HG03064 (cell line): ENCODE measurements at regions not wholly inside any gene's neighbourhood (a gene's known extent, or its start where the extent isn't known, plus 50 kb on each side); places are given as distances from the start of the nearest gene placed in this dataset.

Experiments
- ATAC-seq: cut with Tn5 transposase; IDR thresholded peaks from one replicate; pipeline ENCODE4 v1.9.1; 2021; ENCODE audit warnings: low read depth; ENCODE audit not compliant: unreplicated experiment

GRCh38 chr4:4641661-4642495 is 100.0 kb upstream of the STX18 start:
- ATAC-seq, result no peak

GRCh38 chr4:4641254-4641653 is 99.4 kb upstream of the STX18 start:
- no peak for ATAC-seq

GRCh38 chr4:4640692-4641091 is 98.8 kb upstream of the STX18 start:
- ATAC-seq, result no peak

GRCh38 chr4:4639370-4639769 is 97.5 kb upstream of the STX18 start:
- ATAC-seq, result no peak

GRCh38 chr4:4637710-4638109 is 95.9 kb upstream of the STX18 start:
- no peak for ATAC-seq

GRCh38 chr4:4633431-4633830 is 91.6 kb upstream of the STX18 start:
- ATAC-seq, result no peak

GRCh38 chr4:4631150-4631549 is 89.3 kb upstream of the STX18 start:
- ATAC-seq, result no peak

- ATAC-seq, result no peak
Observed at GRCh38 chr4:4627906-4628305, 86.1 kb upstream of the STX18 start.

- no peak for ATAC-seq
Observed at GRCh38 chr4:4627111-4627510, 85.3 kb upstream of the STX18 start.

GRCh38 chr4:4625488-4625887 is 83.6 kb upstream of the STX18 start:
- no peak for ATAC-seq

- ATAC-seq, result no peak
Observed at GRCh38 chr4:4624276-4624897, 82.5 kb upstream of the STX18 start.

GRCh38 chr4:4619821-4620220 is 78.0 kb upstream of the STX18 start:
- no peak for ATAC-seq

- ATAC-seq, result no peak
Observed at GRCh38 chr4:4618847-4619246, 77.0 kb upstream of the STX18 start.

- no peak for ATAC-seq
Observed at GRCh38 chr4:4614925-4615678, 73.3 kb upstream of the STX18 start.

- ATAC-seq, result no peak
Observed at GRCh38 chr4:4613641-4614286, 71.9 kb upstream of the STX18 start.

GRCh38 chr4:4613126-4613465 is 71.2 kb upstream of the STX18 start:
- ATAC-seq, result no peak

- ATAC-seq, result no peak
Observed at GRCh38 chr4:4610672-4611071, 68.8 kb upstream of the STX18 start.

GRCh38 chr4:4609622-4610334 is 67.9 kb upstream of the STX18 start:
- ATAC-seq, result no peak

GRCh38 chr4:4608214-4608537 is 66.3 kb upstream of the STX18 start:
- ATAC-seq, result no peak

- ATAC-seq, result no peak
Observed at GRCh38 chr4:4607336-4608213, 65.7 kb upstream of the STX18 start.
